ENCODE measurements at regions not wholly inside any gene's neighbourhood (a gene's known extent, or its start where the extent isn't known, plus 50 kb on each side); places are given as distances from the start of the nearest gene placed in this dataset.
"Not testable (repeated sequence)": the region's sequence is repeated elsewhere in the genome, so short reads cannot be mapped to it uniquely, and the experiment has no call there.

GRCh38 chr4:116126794-116127193, 958.6 kb downstream of the TRAM1L1 start:
- no peaks in the 10 kb centered on the region for H3K4me1 Mint-ChIP-seq
- no peaks in the 10 kb centered on the region for H3K9me3 Mint-ChIP-seq
- no peaks in the 10 kb centered on the region for H3K27me3 Mint-ChIP-seq (ENCODE audit: low read depth)
- H3K27ac Mint-ChIP-seq, result no peak overlapping the region
- TF ChIP-seq CTCF (IDR thresholded peaks at IDR 0.05; ENCODE audit: unreplicated experiment in 3 of 3), result no peak
- H3K36me3 Mint-ChIP-seq (ENCODE audit: low read depth), result no peaks in the 10 kb centered on the region
- no peak overlapping the region for H3K4me3 Mint-ChIP-seq

GRCh38 chr4:116122124-116122523, 963.3 kb downstream of the TRAM1L1 start:
- Mint-ChIP-seq H3K27ac (no peak overlapping the region), H3K4me1 (no peaks in the 10 kb centered on the region), H3K27me3 (ENCODE audit: low read depth) (no peaks in the 10 kb centered on the region), H3K4me3 (no peak overlapping the region), H3K9me3 (no peaks in the 10 kb centered on the region), H3K36me3 (ENCODE audit: low read depth) (no peaks in the 10 kb centered on the region)
- no peak for TF ChIP-seq CTCF (IDR thresholded peaks at IDR 0.05; ENCODE audit: unreplicated experiment in 3 of 3)

DNA sequence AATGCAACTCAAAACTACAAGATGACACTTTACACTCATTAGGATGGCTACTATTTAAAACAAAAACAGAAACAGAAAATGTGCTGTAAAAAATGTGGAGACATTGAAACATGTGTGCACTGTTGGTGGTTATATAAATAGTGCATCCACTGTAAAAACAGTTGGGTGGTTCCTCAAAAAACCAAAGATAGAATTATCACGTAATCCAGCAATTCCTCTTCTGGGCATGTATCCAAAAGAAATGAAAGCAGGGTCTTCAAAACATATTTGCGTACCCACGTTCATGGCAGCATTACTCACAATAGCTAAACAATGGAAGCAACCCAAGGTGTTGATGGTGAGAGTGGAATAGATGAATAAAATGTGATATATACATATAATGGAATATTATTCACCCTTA, 967.2 kb downstream of the TRAM1L1 start:
- no peak overlapping the region for H3K4me3 Mint-ChIP-seq
- H3K9me3 Mint-ChIP-seq, result no peaks in the 10 kb centered on the region

GRCh38 chr4:116112861-116113260, 972.5 kb downstream of the TRAM1L1 start:
- not testable (repeated sequence) for H3K4me3 Mint-ChIP-seq; H3K27me3 Mint-ChIP-seq (ENCODE audit: low read depth); H3K27ac Mint-ChIP-seq; H3K9me3 Mint-ChIP-seq; H3K36me3 Mint-ChIP-seq (ENCODE audit: low read depth); H3K4me1 Mint-ChIP-seq

More for the DNA sequence above, 967.2 kb downstream of the TRAM1L1 start:
- H3K27me3 Mint-ChIP-seq (ENCODE audit: low read depth), result no peaks in the 10 kb centered on the region
- TF ChIP-seq CTCF (IDR thresholded peaks at IDR 0.05; ENCODE audit: unreplicated experiment in 3 of 3), result no peak
- H3K36me3 Mint-ChIP-seq (ENCODE audit: low read depth), result no peaks in the 10 kb centered on the region
- no peak overlapping the region for H3K27ac Mint-ChIP-seq
- H3K4me1 Mint-ChIP-seq, result no peaks in the 10 kb centered on the region

GRCh38 chr4:116110713-116111112, 974.7 kb downstream of the TRAM1L1 start:
- Mint-ChIP-seq H3K4me3 (no peak overlapping the region), H3K27me3 (ENCODE audit: low read depth) (no peaks in the 10 kb centered on the region), H3K27ac (no peak overlapping the region), H3K36me3 (ENCODE audit: low read depth) (no peaks in the 10 kb centered on the region), H3K4me1 (no peaks in the 10 kb centered on the region), H3K9me3 (no peaks in the 10 kb centered on the region)
- no peak for TF ChIP-seq CTCF (IDR thresholded peaks at IDR 0.05; ENCODE audit: unreplicated experiment in 3 of 3)

DNA sequence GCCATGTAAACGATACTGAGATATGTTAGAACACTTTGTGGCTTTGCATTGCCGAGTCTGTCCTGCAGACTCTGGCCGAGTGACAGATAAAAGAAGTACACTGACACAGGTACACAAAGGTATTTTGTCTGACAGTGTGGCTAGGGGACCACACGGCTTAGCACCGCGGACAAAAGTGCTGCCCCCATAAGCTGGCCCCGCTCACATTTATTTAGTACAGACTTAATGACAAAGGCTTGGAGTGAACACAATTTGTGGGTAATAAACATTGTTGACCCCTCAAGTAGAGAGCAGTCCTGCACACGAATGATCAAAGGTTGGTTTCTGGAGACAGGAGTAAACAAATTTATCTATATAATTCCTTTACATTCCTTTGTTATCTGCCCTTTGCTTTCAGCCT, 976.8 kb downstream of the TRAM1L1 start:
- TF ChIP-seq CTCF (IDR thresholded peaks at IDR 0.05; ENCODE audit: unreplicated experiment in 3 of 3), result no peak
- Mint-ChIP-seq H3K4me1 (no peaks in the 10 kb centered on the region), H3K4me3 (no peak overlapping the region), H3K36me3 (ENCODE audit: low read depth) (no peaks in the 10 kb centered on the region), H3K9me3 (no peaks in the 10 kb centered on the region), H3K27ac (no peak overlapping the region), H3K27me3 (ENCODE audit: low read depth) (no peaks in the 10 kb centered on the region)

All from nephron (organoid).